B cell (primary cell): ENCODE measurements at regions not wholly inside any gene's neighbourhood (a gene's known extent, or its start where the extent isn't known, plus 50 kb on each side); places are given as distances from the start of the nearest gene placed in this dataset. TPM values are rescaled to one million over a fixed set of nuclear protein-coding genes. Genes with fewer than 3 reads are reported as not detected.

Experiments used
- ATAC-seq: fragments of 200-7000 bp; cut with Tn5 transposase; one replicate; pipeline ENCODE4 v1.10.0; 2021; ENCODE audit warnings: low read depth, mild to moderate bottlenecking, moderate number of reproducible peaks, moderate library complexity
- CTCF ChIA-PET: fragments of 350-600 bp; sonication (Branson Sonifier 250); formaldehyde crosslinking; loops from one replicate; lab custom pipeline; 2021; ENCODE audit warnings: antibody characterized with exemption, inconsistent platforms; lab: Charles Lee
- POLR2A ChIA-PET: fragments of 350-600 bp; sonication (Branson Sonifier 250); formaldehyde crosslinking; loops from one replicate; lab custom pipeline; 2021; ENCODE audit warnings: antibody characterized with exemption; lab: Charles Lee
- DNase-seq: peaks from one replicate; pipeline ENCODE4 v3.0.0; 2013
- H2AFZ ChIP-seq: 2 replicates; pipeline ENCODE4 v1.6.1; 2012; ENCODE audit warnings: mild to moderate bottlenecking, low read depth, low read length; ENCODE audit not compliant: insufficient read depth, poor library complexity, severe bottlenecking
- H3K27ac ChIP-seq, 2 donors: 1 replicate in 1 of 2; 2 replicates in 1 of 2; pipeline ENCODE4 v1.5.1; 2012 to 2013; ENCODE audit warnings: low read length in 2 of 2, mild to moderate bottlenecking in 2 of 2, moderate library complexity in 1 of 2
- H3K27me3 ChIP-seq, 4 experiments: fragments of 200-600 bp in 1 of 4; sonication (generic) in 1 of 4; replicated peaks in 1 of 4; 1 replicate in 2 of 4; 2 replicates in 2 of 4; pipeline versions ENCODE4 v1.6.1 to v1.7.0; 2013 to 2016; ENCODE audit warnings: low read length in 3 of 4, mild to moderate bottlenecking in 2 of 4, mixed read lengths in 1 of 4, moderate library complexity in 1 of 4; ENCODE audit not compliant: insufficient read depth in 4 of 4, control insufficient read depth in 3 of 4; ENCODE audit errors: control extremely low read depth in 1 of 4
- H3K36me3 ChIP-seq, 2 experiments: replicated peaks in 1 of 2; 1 replicate in 1 of 2; 2 replicates in 1 of 2; pipeline versions ENCODE4 v1.6.1 to v1.7.1; 2013; ENCODE audit warnings: low read length in 1 of 2; ENCODE audit not compliant: insufficient read depth in 2 of 2, control insufficient read depth in 1 of 2; ENCODE audit errors: control extremely low read depth in 1 of 2, extremely low read depth in 1 of 2
- H3K4me1 ChIP-seq, 2 donors: fragments of 200-600 bp in 1 of 2; sonication (generic) in 1 of 2; 1 replicate in 1 of 2; 2 replicates in 1 of 2; pipeline versions ENCODE4 v1.5.1 to v1.6.1; 2013 to 2017; ENCODE audit warnings: low read length in 2 of 2; ENCODE audit not compliant: control insufficient read depth in 2 of 2, insufficient read depth in 2 of 2
- H3K4me2 ChIP-seq: replicated peaks from 2 replicates; pipeline ENCODE3; 2012; ENCODE audit warnings: mild to moderate bottlenecking, low read depth, low read length; ENCODE audit not compliant: poor library complexity, severe bottlenecking
- H3K4me3 ChIP-seq, 5 experiments: fragments of 200-600 bp in 1 of 5; sonication (generic) in 1 of 5; 1 replicate in 3 of 5; 2 replicates in 2 of 5; pipeline versions ENCODE4 v1.5.1 to v1.7.0; 2011 to 2016; ENCODE audit warnings: low read length in 4 of 5, mild to moderate bottlenecking in 4 of 5, low read depth in 2 of 5, control low read depth in 1 of 5, moderate library complexity in 1 of 5; ENCODE audit not compliant: insufficient read depth in 1 of 5; ENCODE audit errors: control extremely low read depth in 1 of 5, extremely low read depth in 1 of 5
- H3K79me2 ChIP-seq: fragments of 200-600 bp; sonication (generic); one replicate; pipeline ENCODE4 v1.6.0; 2016; ENCODE audit warnings: low read length; ENCODE audit not compliant: control insufficient read depth, insufficient read depth
- H3K9ac ChIP-seq: fragments of 200-600 bp; sonication (generic); 2 replicates; pipeline ENCODE4 v1.6.1; 2017; ENCODE audit warnings: mild to moderate bottlenecking, low read length, moderate library complexity
- H3K9me3 ChIP-seq, 3 donors: one replicate each; pipeline versions ENCODE4 v1.6.1 to v1.7.1; 2013; ENCODE audit warnings: low read length in 2 of 3; ENCODE audit not compliant: control insufficient read depth in 2 of 3, insufficient read depth in 1 of 3; ENCODE audit errors: control extremely low read depth in 1 of 3
- H4K20me1 ChIP-seq: 2 replicates; pipeline ENCODE4 v1.6.0; 2012; ENCODE audit warnings: mild to moderate bottlenecking, low read length; ENCODE audit not compliant: insufficient read depth, control insufficient read depth, poor library complexity, severe bottlenecking
- H3K27ac Mint-ChIP-seq: one replicate; pipeline ENCODE4 v1.8.0; 2021; ENCODE audit warnings: mixed read lengths
- H3K27me3 Mint-ChIP-seq: one replicate; pipeline ENCODE4 v1.8.0; 2021; ENCODE audit warnings: mixed read lengths
- H3K4me1 Mint-ChIP-seq: one replicate; pipeline ENCODE4 v1.8.0; 2021; ENCODE audit warnings: mixed read lengths
- H3K4me3 Mint-ChIP-seq: one replicate; pipeline ENCODE4 v1.8.0; 2021; ENCODE audit warnings: mixed read lengths
- H3K9me3 Mint-ChIP-seq: one replicate; pipeline ENCODE4 v1.8.0; 2022; ENCODE audit warnings: mixed read lengths; ENCODE audit not compliant: insufficient read depth
- EZH2 ChIP-seq: IDR thresholded peaks from 2 replicates; pipeline ENCODE4 v1.6.1; 2012; ENCODE audit warnings: borderline replicate concordance, low read depth, mild to moderate bottlenecking, moderate library complexity, low read length; ENCODE audit not compliant: insufficient read depth, poor library complexity, severe bottlenecking
- WGBS: methylation state at CpG from one replicate; pipeline ENCODE4 v1.1.5; 2013; ENCODE audit warnings: missing lambda C conversion rate; ENCODE audit not compliant: insufficient coverage; 5-methylcytosine and 5-hydroxymethylcytosine counted together
- intact Hi-C: fragments of 100-400 bp; cut with micrococcal nuclease; formaldehyde crosslinking; loops from one replicate; pipeline ENCODE4 v1.10.0; 2022
- small RNA-seq: library from RNA; depleted of rRNA; stranded (forward); fragments of <200 nt; gene quantifications from one replicate; pipeline ENCODE3, GENCODE V24; 2012; ENCODE audit warnings: low replicate concordance, low read depth; ENCODE audit not compliant: insufficient read length
- TF ChIP-seq, protein P1 (sequence below): fragments of 200-600 bp; IDR thresholded peaks from one replicate; pipeline ENCODE4 v1.8.0; 2022; ENCODE audit warnings: antibody characterized with exemption, mild to moderate bottlenecking

DNA sequence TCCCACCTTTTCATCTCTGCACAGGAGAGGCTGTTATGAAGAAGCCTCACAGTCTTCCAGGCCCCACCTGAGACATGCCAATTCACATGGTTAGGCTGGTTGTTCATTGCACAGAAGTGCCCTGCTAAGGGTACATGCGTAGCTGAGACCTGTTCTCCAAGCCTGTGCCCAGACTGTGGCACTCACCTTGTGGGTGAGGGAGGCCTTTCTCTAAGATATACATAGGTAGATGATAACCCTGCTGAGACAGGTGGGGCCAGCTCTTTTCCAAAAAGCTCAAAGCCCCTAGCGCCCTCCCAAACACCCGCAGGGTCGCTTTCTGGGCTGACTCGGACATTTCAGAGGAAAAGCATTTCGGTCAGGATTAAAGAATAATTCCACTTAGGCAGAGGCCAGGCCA is 53.5 kb upstream of the ZNF507 start:
- no peak overlapping the region for H3K4me3 ChIP-seq
- H3K27ac ChIP-seq: no peak overlapping the region
- ATAC-seq (no peak), DNase-seq (no peak)
- peaks cover 5 to 6% of the 10 kb centered on the region in 2 donors for H3K4me1 ChIP-seq
- Mint-ChIP-seq H3K27me3 (peaks cover 16% of the 10 kb centered on the region), H3K4me1 (peaks cover 7% of the 10 kb centered on the region), H3K27ac (no peak overlapping the region), H3K9me3 (peaks cover 1% of the 10 kb centered on the region), H3K4me3 (no peak overlapping the region)
- no peak overlapping the region for H2AFZ ChIP-seq
- ChIA-PET CTCF (no interaction called here), POLR2A (no interaction called here)
- H3K36me3 ChIP-seq: no peaks in the 10 kb centered on the region
- TF ChIP-seq, protein P1, sequence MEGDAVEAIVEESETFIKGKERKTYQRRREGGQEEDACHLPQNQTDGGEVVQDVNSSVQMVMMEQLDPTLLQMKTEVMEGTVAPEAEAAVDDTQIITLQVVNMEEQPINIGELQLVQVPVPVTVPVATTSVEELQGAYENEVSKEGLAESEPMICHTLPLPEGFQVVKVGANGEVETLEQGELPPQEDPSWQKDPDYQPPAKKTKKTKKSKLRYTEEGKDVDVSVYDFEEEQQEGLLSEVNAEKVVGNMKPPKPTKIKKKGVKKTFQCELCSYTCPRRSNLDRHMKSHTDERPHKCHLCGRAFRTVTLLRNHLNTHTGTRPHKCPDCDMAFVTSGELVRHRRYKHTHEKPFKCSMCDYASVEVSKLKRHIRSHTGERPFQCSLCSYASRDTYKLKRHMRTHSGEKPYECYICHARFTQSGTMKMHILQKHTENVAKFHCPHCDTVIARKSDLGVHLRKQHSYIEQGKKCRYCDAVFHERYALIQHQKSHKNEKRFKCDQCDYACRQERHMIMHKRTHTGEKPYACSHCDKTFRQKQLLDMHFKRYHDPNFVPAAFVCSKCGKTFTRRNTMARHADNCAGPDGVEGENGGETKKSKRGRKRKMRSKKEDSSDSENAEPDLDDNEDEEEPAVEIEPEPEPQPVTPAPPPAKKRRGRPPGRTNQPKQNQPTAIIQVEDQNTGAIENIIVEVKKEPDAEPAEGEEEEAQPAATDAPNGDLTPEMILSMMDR: no peak
- no peak for TF ChIP-seq EZH2
- no peaks in the 10 kb centered on the region for H3K79me2 ChIP-seq
- H3K4me2 ChIP-seq: no peak overlapping the region
- H3K9ac ChIP-seq: no peak overlapping the region
- H4K20me1 ChIP-seq: no peaks in the 10 kb centered on the region
- WGBS: 100% methylated on average over 6 of the region's 6 CpGs
- peaks cover 0 to 2% (median 0%) of the 10 kb centered on the region in 3 donors for H3K9me3 ChIP-seq
- H3K27me3 ChIP-seq: peaks cover 0 to 18% (median 0%) of the 10 kb centered on the region in 4 experiments
- intact Hi-C loops: no loop called here

DNA sequence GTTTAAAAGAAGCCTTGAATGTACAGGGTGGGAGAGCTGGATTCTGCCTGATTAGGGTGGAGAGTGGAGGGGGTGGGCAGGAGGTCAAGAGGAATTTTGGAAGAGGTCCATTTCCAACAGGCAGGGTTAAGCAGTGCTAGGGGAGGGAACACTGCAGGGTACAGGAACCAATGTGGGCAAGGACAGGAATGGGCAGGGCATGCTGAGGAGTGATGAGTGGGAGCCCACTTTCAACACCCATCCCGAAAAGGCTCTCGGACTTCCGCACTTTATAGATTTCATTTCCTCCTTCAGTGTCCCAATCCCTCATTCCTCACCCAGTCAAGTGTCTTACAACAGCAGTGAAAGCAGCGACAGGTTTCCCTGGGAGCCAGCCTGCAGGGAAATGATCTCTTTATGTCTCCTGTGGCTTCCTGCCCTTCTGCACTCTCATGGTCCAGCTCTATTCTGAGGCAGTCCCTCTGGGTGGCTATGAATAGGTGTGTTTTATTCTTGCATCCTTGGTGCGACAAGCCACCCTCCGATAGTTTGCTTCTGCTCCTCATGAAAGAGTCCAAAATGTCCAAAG is 50.5 kb upstream of the ZNF507 start:
- Histone ChIP-seq H3K4me1 (no peaks in the 10 kb centered on the region), H3K9ac (no peak overlapping the region), H3K4me2 (no peak overlapping the region), H3K27me3 (peaks cover 0 to 6% (median 0%) of the 10 kb centered on the region in 4 experiments), H4K20me1 (no peaks in the 10 kb centered on the region), H3K79me2 (no peaks in the 10 kb centered on the region), H3K4me3 (no peak overlapping the region), H3K9me3 (peaks cover 1 to 7% (median 2%) of the 10 kb centered on the region in 3 donors), H2AFZ (no peak overlapping the region), H3K27ac (no peak overlapping the region), H3K36me3 (no peaks in the 10 kb centered on the region)
- POLR2A ChIA-PET: no interaction called here
- 85% methylated on average over 2 of the region's 6 CpGs for WGBS
- ATAC-seq: no peak
- H3K9me3 Mint-ChIP-seq: peaks cover 4% of the 10 kb centered on the region
- H3K27ac Mint-ChIP-seq: no peak overlapping the region
- CTCF ChIA-PET: no interaction called here
- H3K4me1 Mint-ChIP-seq: no peaks in the 10 kb centered on the region
- TF ChIP-seq EZH2: no peak
- TF ChIP-seq, protein P1: no peak
- H3K4me3 Mint-ChIP-seq: no peak overlapping the region
- peaks cover 15% of the 10 kb centered on the region for H3K27me3 Mint-ChIP-seq
- DNase-seq: no peak
- intact Hi-C loops: no loop called here

Small RNAs in the stretch of these regions (small RNA-seq; reads per million reads assigned to genes)
- gene AC011456.1 (not detected), gene RNA5SP471 (not detected), gene RNA5SP472 (not detected), gene RNU6-967P (not detected)
